GM18873 (cell line): ENCODE measurements at regions not wholly inside any gene's neighbourhood (a gene's known extent, or its start where the extent isn't known, plus 50 kb on each side); places are given as distances from the start of the nearest gene placed in this dataset.

Experiments used
- ATAC-seq: cut with Tn5 transposase; IDR thresholded peaks from one replicate; pipeline ENCODE4 v1.9.1; 2021; ENCODE audit warnings: mild to moderate bottlenecking, moderate library complexity, moderate number of reproducible peaks; ENCODE audit not compliant: unreplicated experiment, low FRiP score

DNA sequence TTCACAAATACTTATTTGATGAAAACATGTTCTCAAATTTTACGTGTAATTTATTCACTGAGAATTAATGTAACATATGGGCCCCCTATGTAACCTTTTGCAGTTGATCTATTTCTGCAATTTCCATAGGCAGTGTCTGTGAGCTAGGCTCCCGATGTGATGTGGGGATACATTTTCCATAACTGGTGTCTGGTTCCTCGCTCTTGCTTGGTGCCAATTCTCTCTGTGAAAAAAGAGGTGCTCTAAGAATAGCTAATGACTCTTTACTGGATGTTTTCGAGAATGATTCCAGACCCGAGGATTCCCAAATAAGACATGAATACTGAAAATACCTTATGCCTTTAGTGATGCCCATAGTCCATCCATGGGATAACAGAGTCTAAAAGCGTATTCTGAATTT is 286.7 kb upstream of the FZD8 start:
- no peak for ATAC-seq

DNA sequence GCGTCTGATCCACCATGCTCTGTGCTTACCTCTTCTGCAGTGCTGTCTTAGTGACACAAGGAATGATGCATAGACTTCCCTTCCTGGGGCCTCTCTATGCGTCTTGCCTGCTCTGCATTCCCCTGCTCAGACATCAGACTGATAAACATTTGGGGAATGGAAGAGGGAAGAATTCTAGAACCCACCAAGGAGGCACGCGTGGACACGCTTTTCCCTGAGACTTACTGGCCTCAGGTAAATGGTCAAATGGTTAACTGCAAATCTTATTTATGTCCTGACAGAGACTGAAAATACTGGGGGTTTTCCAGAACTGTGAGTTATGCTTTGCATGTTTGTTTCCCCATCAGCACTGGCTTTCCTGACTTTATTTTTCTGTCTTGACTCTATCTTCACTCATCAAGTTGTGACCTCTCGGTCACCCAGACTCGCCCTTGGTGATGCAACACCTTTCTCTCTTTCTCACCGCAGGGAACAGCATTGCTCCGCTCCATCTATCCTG is 285.9 kb upstream of the FZD8 start:
- no peak for ATAC-seq

DNA sequence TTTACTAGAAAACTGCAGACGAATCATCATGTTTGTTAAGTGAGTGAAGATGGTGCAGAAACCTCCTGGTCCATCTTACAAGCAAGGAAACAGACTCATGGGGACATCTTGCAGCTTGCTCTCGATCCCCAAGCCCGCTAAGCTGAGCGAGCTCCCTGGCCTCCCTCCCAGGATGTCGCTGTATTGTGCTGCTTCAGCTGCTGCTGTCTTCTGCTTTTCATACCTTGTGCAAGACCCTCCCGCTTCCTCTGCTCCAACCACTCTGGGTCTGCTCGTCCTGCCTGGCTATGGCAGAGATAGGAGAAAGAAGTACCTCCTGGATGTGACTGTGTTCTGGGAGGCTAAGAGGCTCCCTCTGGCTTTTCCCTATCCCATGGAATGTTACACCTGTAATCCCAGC is 285.2 kb upstream of the FZD8 start:
- no peak for ATAC-seq

DNA sequence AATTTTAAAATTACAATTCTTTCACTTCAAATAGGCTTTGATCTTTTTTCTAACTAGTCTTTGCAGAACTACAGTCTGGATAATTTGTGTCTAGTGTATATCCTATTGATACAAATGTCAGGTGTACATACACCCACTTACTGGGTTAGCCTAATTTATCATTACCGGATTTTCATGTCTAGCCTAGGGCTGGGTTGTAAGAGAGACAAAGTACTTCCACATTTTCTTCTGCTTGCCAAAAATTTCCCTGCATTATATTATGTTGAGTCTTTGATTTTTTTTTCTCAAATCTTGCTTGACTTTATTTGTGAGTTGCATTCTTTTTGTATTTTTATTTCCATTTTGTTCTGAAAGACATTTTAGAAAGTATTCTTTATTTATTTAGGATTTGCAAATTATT is 284.8 kb upstream of the FZD8 start:
- no peak for ATAC-seq

DNA sequence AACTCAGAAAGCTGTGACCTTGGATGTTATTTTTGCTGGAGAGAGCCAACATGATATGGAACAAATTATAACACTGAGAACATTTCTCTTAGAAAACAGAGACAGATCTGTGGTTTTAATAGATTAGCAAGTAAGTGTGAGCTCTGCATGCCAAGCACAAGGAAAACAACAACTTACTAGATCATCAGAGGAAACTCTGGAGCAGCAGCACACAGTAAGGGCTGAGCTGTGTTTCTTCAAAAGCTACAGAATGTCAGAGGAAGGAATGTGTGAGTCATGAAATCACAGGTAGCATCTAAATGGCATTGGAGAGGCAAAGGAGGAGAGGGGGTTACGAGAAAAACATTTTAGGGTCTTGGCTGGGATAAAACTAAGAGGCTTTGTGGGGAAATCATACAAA is 283.4 kb upstream of the FZD8 start:
- no peak for ATAC-seq

DNA sequence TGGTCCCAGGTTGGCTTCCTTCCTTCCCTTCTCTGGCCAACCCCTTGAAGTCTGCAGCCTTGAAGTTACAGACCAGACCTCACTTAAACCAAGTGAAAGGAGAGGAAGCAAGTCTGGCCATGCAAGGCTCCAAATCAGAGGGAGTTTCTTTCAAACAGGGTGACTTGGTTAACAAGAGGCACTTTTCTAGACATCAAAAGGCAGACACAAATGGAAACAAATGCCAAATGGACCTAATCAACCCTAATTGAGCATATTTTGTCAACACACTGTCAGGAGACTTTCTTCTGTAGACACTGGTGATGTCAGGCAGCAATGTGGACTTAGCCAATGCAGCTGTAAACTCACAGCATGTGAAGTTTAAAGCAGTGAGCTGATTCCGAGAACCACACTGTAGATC is 282.7 kb upstream of the FZD8 start:
- ATAC-seq, result no peak

DNA sequence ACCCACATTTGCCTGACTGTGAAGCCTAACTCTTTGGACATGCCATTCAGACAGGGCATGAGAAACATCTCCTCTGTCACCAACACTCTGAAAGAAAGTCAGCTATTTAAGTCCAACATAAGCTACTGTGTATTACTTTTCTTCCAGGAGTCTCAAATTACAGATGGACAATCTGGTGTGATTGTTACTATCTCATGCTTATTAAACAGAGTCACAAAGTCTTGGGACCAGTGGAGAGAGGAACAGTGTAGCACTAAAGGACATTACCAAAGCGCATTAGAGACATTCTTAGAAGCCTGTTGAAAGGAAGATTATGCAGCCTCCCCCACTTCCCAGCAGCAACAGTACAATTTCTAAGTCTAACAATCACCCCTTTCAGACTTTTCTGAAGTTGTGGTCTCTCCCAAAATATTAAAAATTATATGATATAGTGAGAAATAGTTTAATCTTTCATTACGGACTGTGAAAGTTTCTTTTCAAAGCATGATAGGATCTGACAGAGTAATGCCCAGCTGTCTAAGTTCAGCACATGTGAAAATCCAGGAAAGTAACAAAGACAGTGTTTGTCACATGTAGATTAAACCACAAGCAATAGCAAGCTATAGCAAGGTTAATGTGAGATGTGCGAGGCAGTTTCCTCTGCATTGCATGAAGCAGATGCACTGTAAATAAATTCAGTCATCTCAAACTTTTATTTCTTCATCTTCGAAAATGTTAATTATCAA is 280.9 kb upstream of the FZD8 start:
- ATAC-seq, result no peak

DNA sequence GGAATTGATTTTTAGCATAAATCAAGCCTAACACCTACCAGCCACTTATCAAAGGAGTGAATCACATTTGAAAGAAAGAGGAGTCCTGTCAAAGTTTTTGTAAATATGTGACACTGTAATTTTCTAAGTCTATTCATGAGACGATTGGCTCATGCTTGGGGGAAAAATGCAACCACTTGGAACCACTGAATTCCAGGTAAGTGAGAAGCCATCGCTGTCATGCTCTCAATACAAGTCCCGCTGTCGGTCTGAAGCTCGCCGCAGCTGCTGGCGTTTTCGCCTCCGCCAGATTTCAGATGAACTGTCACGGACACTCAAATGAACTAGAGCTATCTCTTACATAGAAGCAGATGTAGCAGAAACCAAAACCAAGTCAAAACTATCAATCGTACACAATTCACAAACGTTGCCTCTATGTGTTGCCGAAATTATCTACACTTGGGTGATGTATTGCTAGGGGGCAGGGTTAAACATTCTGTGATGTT is 279.8 kb upstream of the FZD8 start:
- no peak for ATAC-seq

DNA sequence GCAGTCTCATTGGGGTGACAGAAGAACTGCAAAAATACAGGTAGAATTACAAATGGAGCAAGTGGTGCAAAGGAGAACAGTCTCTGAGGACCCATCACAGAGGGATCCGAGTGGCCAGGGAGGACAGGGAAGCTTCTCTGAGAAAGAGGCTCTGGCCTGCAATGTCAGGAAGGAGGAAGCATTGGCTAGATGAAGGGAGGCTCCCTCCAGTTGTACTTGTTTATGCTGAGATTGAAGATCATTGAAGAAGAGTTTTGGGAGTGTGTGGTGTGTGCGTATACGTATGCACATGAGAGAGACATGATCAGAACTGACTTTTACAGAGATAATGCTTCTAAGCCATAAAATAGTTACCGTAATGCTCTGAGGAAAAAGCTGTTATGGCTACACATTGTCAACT is 274.7 kb upstream of the FZD8 start:
- ATAC-seq, result no peak

DNA sequence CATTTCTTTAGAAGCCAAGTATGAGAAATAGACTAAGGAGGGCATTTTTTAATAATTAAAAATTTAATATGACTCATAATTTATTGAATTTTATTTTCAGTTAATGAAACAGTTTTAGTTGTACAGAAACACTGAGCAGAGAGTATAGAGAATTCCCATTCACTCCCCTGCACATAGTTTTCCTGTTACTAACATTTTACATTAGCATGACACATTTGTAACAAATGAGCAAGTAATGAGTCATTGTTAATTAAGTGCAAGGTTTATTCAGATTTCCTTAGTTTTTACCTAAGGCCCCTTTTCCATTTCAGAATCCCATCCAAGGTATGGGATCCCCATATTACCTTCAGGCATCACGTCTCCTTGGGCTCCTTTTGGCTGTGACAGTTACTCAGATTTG is 271.5 kb upstream of the FZD8 start:
- no peak for ATAC-seq

DNA sequence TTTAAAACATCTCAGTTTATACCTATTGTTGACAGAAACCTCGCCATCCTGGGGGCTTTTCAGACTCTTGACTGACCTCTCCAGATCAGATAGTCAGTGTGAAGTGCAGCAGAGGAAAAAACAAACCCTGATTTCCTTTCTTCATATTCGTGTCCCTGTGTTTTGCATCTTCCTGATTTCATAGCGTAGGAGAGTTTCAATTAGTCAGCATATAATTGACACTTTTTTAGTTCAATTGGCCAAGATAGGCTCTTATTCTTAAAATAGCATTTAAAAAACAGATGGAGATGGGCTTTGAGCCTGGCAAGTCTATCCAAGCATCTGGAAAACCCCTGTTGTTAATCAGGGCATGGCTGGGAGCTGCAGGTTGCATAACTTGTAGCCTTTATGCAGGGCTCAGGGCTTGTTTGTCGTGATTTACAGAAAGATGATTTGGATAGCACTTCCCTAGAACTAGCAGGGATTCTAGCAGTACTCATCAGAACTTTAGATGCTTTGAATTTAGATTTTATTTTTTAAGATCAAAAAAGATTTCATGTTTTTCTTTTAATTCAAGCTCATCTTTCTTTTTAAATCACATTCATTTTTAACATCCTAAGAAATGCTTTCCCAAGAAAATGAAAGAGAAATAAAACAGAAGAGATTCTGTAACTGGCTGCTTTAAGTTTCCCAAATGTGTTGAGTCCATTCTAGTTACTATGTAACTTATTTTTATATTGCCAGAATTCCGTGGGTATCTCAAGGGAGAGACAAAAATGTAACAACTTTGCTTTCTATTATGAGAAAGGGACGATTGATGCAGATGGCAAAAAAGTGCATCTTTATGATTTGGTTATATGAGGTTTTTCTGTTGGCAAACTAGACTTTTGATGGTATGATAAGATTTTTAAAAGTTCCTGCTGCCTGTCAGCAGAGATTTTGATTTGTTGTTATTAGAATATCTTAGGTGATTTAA is 270.8 kb upstream of the FZD8 start:
- ATAC-seq, result no peak

DNA sequence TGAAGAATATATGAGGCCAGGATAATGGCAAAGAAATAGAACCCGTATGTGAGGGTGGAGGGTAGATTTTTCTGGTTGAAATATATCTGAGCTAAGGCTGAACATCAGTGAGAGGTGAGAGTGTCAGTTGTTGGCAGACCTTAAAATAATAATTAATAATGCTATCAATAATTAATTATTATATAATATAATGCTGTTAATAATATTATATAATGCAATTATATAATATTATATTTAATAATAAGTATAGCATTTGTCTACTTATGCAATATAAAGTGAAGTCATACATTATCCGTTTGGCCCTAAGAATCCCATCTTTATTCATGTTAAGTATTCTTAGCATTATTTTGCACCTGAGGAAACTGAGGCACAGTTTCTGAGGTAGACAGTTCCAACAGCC is 269.9 kb upstream of the FZD8 start:
- ATAC-seq, result no peak

DNA sequence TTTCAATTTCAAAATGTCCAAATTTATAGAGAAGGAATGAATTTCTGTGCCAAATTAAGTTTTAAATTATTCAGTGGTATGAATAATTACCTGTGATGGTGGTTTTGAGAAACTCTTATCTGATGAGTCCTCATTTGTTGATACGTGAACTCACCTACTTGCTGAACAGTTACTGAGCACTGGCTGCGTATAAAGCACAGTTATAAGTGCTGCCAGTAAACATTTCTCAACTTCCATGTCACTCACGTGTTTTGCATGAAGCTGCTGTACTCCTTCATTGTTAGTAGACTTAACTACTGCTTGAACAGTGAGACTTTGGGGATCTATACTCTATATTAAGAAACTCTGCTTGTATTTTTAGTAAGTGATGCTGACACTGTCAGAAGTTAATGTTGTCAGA is 269.1 kb upstream of the FZD8 start:
- ATAC-seq, result no peak

DNA sequence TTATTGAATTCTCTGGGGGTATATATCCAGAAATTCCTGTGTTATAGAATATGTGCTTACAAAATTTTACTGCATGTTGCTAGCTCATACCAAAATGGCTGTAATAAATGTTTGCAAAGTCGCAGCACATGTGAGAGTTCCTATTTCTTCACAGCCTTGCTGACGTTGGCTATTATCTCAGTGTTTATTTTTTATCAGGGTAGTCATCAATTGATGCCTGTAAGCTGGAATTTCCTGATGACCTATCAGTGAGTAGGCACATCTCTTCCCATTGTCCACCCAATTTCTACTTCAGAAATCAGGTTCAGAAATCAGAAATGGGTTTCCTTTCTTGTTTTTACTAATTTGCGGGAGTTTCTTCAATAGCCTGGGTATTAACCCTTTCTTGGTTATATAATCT is 268.1 kb upstream of the FZD8 start:
- no peak for ATAC-seq

DNA sequence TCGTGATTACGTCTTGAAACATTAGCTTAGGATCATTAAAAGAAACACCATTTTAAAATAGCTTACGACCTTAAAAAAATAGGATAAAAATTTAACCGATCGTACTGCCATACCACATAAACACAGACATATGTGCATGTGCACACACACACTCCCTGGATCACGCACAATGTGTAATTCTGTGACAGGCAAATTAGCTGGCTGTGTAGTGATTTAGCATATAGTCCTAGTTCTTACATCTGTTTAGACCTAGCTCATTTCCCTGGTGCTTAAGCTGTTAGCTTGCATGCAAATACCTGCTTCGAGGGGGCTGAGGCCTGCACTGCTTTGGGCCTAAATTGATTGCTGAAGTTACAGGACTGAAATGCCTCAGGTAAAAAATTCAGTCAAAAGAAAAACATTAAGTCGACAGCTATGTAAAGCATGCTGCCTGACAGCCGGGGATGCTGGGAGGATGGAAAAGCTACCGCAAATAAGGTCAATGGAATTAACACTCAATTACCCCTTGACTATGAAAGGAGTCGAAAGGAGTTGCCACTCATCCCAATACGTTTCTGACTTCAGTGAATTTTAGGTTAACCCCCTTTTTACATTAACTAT is 267.1 kb upstream of the FZD8 start:
- ATAC-seq, result no peak

DNA sequence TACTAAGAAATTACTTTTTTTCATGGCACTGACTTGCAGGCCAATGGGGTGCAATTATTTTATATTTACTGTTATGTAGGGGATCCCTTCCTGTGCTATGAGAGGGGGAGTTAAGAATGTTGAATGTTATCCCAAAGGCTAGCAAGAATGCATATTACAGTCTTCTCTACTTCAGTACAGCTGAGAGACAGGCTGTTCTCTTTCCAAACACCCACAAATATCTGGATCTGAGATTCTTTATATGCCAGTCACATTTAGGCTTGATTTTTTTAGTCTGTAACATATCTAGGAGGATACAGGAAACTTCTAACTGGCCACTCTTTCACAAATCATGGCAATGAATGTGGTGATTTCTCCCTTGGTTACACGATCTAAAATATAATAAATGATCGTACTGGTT is 266.4 kb upstream of the FZD8 start:
- no peak for ATAC-seq

DNA sequence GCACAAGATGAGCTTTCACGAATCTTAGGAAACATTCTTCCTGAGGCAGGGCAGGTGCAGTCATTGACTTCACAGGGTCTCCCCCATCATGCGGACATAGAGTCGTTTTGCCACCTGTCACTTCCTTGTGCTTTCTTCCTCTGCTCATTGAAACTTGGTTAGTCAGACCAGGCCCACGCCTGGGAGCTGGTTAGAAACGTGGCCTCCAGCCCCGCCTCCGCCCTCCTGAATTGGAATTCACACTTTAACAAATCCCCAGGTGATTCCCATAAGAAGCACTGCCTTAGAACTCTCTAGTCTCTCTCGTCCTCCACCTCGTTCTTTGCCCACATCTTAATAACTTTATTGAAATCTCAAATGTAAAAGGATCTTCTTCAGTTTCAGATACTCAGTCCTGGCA is 265.5 kb upstream of the FZD8 start:
- ATAC-seq, result no peak

DNA sequence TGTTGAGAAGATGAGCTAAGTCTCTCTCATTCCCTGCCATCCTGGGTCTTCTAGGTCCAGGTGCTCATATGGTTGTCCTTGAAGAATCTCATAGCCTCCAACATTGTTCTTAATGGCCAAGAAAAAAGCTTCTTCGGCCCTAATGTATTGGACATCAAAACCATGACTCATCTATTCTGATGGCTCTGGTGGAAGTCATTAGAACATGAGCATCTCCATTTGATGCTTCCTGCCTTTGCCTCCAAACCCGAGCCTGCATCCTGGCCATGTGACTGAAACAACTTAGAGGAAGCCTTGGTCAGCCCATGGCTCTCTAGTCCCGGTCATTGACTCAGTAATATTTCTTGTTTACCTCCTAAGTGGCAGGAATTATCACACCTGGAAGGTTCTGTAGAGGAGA is 264.1 kb upstream of the FZD8 start:
- ATAC-seq, result no peak

DNA sequence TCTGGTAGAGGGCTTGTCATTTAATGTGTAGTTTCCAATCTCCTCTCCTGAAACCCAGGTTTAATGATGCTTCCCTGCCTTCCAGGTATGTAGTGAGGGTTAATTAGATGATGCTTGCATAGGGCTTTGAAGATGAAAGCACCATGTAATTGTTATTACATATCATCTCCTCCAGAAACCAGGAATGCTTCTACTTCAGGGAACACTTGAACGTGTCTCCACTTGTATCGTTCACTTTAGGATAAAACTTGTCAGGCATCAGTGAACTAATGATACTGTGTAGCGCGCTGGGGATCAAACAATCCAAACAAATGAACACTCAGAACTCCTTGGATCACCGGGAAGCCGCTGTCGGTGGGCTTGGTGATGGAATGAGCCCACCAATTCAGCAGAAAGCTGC is 260.9 kb upstream of the FZD8 start:
- ATAC-seq, result no peak

DNA sequence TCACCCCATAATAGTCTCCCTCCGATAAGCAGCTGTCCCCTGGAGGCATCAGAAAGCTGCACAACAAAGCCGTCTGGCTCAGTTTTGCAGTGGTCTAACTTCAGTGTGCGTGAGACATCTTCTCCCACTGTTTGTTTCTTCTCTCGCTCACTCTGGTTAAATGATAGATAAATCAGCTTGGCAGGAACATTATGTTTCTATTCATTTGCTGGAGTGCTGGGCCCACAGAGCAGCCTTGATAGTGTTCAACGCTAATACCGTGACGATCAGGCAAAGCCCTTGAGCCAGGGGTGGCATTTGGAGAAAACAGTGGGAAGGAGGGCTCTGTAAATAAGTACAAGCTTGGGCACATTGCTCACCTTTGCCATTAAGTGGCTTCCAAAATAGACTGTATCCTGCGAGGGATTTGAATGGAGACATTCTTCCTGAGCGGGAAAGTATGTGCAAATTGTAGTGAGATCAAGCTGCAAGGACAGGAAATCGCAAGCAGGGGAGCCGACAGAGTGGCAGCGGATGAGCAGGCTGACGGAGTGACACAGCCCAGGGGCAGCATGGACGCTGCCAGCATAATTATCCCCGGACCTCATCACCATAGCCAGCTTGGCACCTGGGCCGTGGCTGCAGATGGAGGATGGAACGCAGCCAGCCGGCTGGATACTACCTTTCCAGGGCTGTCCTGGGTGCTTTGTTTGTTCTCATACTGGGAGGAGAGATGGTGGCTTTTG is 256.8 kb upstream of the FZD8 start:
- ATAC-seq, result no peak

DNA sequence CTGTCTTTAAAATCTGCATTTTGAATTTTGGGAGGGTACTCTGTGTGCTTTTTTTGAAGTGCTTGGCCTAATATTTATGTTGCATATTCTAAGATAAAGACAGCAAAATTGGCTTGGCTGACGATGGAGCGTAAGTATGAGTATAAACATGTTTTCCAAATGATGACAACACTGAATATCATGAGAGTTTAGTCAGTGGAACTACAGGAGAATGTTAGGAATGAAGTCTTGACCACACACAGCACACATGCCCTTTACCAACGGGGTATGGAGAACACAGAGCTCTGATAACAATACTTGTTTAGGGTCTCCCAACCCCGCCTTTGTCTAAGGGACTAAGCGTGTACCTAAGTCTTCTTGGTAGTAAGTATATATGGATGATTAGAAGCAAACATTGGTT is 253.9 kb upstream of the FZD8 start:
- no peak for ATAC-seq
